IPS DF 4.7 (cell line): ENCODE measurements at regions not wholly inside any gene's neighbourhood (a gene's known extent, or its start where the extent isn't known, plus 50 kb on each side); places are given as distances from the start of the nearest gene placed in this dataset.
"Not testable (repeated sequence)": the region's sequence is repeated elsewhere in the genome, so short reads cannot be mapped to it uniquely, and the experiment has no call there.

ENCODE experiments used
- DNase-seq: peaks from one replicate; pipeline ENCODE4 v3.0.0-alpha.2; 2013; ENCODE audit warnings: low spot score; ENCODE audit errors: extremely low read depth

DNA sequence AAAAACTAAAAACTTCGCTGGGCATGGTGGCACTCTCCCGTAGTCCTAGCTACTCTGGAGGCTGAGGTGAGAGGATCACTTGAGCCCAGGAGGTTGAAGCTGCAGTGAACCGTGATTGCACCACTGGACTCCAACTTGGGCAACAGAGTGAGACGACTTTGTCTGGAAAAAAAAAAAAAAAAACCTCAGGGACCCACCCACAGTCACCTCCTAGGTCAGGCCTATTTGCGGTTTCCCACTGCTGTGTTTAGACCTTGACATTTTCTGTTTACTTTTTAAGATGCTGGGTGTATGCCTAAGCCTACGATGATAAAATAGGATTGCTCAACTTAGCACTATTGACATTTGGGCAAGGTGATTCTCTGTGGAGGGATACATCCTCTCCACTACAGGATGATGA, 197.4 kb upstream of the TBL1X start:
- DNase-seq: no peak

DNA sequence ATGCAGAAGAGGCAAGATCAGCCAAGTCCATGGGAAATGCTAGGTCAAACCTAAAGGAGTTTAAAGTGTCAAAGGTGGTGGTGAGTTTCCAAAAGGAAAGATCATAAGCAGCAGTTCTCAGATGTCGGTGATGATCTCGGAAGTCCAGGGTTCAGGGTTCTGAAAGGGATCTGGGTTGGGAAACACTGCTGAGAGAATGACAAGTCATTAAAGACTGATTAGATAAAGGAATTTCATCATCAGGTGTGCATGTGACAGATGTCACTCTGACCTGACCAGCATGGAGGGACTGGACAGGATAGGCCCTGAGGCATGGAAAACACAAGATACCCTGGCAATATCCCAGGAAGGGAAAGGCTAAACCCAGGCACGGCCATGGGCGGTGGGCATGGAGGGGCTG, 195.7 kb upstream of the TBL1X start:
- no peak for DNase-seq

DNA sequence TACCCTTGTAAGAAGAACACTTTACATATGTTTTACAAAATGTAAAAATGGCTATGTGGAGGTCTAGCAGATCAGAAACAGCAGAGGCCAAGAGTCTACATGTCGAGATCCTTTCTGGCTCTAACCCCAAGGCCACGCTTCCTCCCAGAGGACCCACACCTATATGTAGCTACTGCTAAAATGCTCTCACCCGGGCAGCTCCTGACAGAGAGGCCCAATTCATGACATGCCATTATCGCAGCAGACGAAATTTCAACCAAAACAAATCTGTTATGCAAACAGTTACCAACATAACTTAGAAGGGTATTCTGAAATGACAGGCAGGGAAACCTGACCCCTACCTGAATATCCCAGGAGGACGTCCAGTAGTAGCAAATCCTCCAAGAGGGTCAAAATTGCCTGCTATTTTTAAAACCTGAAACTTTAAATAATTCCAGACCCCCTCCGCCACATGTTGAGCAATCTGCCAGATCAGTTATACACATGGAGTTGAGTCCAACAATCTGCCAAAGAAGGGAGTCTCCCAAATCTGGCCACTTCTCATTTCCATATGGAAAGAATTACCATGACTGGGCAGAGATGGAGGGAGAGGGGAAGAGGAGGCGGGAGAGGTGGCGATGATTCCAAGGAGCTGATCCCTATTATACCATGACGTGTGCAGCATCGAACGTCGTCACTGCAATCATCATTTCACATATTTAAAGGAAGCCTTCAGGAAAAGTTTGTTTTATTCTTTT, 192.9 kb upstream of the TBL1X start:
- DNase-seq: no peak

GRCh38 chrX:9273744-9274143, 191.1 kb upstream of the TBL1X start:
- no peak for DNase-seq

GRCh38 chrX:9278475-9279233, 186.2 kb upstream of the TBL1X start:
- DNase-seq: no peak

DNA sequence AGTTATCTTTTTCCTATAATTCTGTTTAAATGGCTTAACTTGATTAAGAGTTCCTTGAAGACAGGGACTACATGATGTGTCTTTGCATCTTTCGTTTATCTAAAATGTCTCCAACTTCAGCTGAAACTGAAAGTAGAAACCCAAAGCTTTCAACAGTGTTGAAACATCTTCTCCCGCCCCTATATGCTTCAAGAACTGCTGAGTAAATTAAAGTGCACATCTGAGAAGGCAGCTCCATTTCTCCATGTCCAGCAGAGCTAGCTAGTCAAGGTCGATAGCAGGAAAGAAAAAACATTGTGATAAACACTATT, 185.7 kb upstream of the TBL1X start:
- no peak for DNase-seq

- DNase-seq: no peak
Observed at GRCh38 chrX:9280831-9281230, 184.0 kb upstream of the TBL1X start.

DNA sequence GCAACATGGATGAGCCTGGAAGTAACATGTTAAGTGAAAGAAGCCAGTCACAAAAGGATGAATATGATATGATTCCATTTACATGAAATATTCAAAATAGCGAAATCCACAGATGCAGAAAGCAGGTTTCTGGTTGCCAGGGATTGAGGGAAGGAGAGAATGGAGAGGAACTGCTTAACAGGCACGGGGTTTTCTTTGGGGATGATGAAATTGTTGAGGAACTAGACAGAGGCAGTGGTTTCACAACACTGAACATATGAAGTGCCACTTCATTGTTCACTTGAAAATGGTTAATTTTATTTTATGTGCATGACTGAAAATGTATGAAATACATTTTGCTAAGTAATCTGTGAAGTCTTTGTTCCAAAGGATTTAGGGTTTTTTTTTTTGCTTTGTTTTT, 182.5 kb upstream of the TBL1X start:
- no peak for DNase-seq

GRCh38 chrX:9285342-9285771, 179.5 kb upstream of the TBL1X start:
- DNase-seq: no peak

DNA sequence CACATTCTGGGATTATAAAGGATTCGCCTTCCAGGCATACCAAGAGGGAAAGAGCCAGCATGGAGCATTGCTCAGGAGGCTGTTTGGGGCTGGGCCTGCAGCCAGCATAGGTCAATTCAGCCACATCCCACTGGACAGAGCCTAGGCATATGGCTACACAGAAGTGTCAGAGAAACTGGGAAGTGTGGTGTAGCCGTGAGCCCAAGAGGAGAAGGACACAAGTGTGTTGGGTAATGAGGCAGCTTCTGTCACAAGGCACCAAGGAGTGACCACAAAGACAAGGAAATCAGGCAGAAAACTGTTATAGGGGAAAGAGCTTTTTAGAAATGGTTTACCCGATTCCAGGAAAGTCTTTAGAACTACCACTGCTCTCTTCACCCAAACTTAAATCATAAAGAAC, 178.6 kb upstream of the TBL1X start:
- no peak for DNase-seq

DNA sequence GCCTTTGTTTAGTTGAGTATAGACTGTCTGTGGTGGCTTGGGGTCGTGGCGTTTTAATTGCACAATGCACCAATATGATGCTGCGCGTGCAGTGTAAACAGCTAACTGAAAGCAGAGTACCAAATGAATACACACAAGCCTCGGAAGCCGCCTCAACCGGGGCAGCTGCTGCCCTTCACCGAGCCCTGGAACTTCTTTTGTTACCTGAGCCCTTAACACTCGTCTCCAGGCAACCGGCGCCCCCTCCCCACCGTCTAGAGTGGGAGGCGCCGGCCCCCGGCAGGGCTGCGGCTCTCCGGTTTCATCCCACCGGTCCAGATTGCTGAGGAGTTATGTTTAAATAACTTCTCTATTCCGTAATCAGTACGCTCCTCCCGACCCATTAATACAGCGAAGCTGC, 173.2 kb upstream of the TBL1X start:
- no peak for DNase-seq

GRCh38 chrX:9293051-9293496, 171.8 kb upstream of the TBL1X start:
- DNase-seq: peak; percentile 46

GRCh38 chrX:9293903-9294302, 171.0 kb upstream of the TBL1X start:
- DNase-seq: no peak

- no peak for DNase-seq
Observed at GRCh38 chrX:9295551-9295950, 169.3 kb upstream of the TBL1X start.

- DNase-seq: no peak
Observed at GRCh38 chrX:9298221-9298620, 166.6 kb upstream of the TBL1X start.

- DNase-seq: not testable (repeated sequence)
Observed at GRCh38 chrX:9299681-9300080, 165.2 kb upstream of the TBL1X start.

DNA sequence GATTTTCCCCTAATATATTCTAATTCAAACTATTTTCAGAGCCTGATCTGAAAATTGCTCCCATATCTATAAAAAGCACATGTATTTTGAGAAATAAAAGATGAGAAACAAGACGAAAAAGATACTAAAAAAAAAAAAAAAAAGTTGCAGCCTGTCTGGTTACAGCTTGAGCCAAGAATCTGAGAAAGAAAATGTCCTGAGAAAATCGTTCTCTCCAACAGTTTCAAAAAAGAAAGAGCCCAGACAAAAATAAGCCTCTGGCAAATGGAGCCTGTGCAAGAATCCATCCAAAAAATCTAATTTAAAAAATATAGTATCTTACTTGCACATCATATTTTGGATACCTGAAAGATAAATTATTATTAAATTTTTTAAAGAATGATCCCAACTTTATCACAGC, 163.0 kb upstream of the TBL1X start:
- no peak for DNase-seq

DNA sequence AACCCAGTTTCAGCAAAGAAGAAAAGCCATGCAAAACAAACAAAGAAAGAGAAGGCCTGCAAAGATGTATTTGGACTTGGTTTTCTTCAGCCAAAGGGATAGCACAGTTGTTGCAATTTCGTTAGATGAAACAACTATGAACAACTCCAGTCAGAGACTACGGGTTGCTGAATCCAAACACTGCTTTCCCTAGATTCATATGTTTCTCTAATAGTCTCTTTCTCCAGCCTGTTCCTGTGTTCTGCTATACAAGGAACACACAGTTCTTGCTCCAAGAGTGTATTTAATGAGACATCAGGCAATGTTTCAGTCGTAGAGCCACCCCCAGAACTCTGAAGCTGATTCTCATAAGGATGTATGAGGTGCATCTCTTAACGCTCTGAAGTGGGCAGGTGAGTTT, 162.5 kb upstream of the TBL1X start:
- no peak for DNase-seq

- no peak for DNase-seq
Observed at GRCh38 chrX:9308426-9308825, 156.4 kb upstream of the TBL1X start.

DNA sequence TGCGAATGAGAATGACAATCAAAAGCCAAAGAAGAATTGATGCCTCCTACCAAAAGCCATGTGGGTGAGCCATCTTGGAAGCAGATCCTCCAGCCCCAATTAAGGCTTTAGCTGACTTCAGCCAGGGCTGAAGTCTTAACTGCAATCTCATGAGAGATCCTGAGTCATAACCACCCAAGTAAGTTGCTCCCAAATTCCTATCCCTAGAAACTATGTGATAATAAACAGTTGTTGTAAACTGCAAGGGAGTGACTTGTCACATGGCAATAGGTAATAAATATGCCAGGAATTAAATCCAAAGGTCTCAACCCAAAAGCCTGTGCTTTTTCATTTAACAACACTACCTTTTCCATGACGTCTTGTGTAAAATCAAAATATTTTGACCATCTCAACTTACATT, 154.2 kb upstream of the TBL1X start:
- no peak for DNase-seq

- DNase-seq: no peak
Observed at GRCh38 chrX:9311421-9312160, 153.3 kb upstream of the TBL1X start.
